ENCODE measurements at regions not wholly inside any gene's neighbourhood (a gene's known extent, or its start where the extent isn't known, plus 50 kb on each side); places are given as distances from the start of the nearest gene placed in this dataset.

GRCh38 chr6:10175362-10175761 is 239.5 kb downstream of the TFAP2A start:
- TF ChIP-seq CTCF (conservative IDR thresholded peaks at IDR 0.05; ENCODE audit: low read depth, low read length), result no peak
- TF ChIP-seq RAD21 (IDR thresholded peaks at IDR 0.05; ENCODE audit: low read length), result no peak
- TF ChIP-seq POLR2A (IDR thresholded peaks at IDR 0.05; ENCODE audit: low read depth, low read length), result no peak
- no peak for TF ChIP-seq RCOR1 (IDR thresholded peaks at IDR 0.05; ENCODE audit: insufficient replicate concordance, low read length)
- TF ChIP-seq MXI1 (IDR thresholded peaks at IDR 0.05; ENCODE audit: borderline replicate concordance, low read depth, low read length), result no peak
- no peak for TF ChIP-seq NFE2L2 (IDR thresholded peaks at IDR 0.05; ENCODE audit: low read depth, low read length)
- no peak for TF ChIP-seq RFX5 (IDR thresholded peaks at IDR 0.05; ENCODE audit: low read depth, low read length)
- no peak for TF ChIP-seq MAFK (IDR thresholded peaks at IDR 0.05; ENCODE audit: low read depth, low read length)
- no peak for TF ChIP-seq SMC3 (IDR thresholded peaks at IDR 0.05; ENCODE audit: low read depth, low read length)
- no peak for TF ChIP-seq CHD1 (IDR thresholded peaks at IDR 0.05; ENCODE audit: low read depth, low read length)
- TF ChIP-seq CEBPB (IDR thresholded peaks at IDR 0.05; ENCODE audit: low read depth, low read length), result no peak
- TF ChIP-seq MAZ (IDR thresholded peaks at IDR 0.05; ENCODE audit: borderline replicate concordance, low read depth, low read length), result no peak
- TF ChIP-seq USF2 (IDR thresholded peaks at IDR 0.05; ENCODE audit: low read depth, low read length), result no peak
- TF ChIP-seq FOS (IDR thresholded peaks at IDR 0.05; ENCODE audit: low read depth, low read length), result no peak
